Right lobe of liver (tissue), 6 donors: ENCODE measurements at regions not wholly inside any gene's neighbourhood (a gene's known extent, or its start where the extent isn't known, plus 50 kb on each side); places are given as distances from the start of the nearest gene placed in this dataset.

Experiments used
- ATAC-seq, 4 donors: fragments of 200-7000 bp; cut with Tn5 transposase; one replicate each; pipeline ENCODE4 v1.9.1; 2020; ENCODE audit warnings: mild to moderate bottlenecking in 4 of 4, moderate library complexity in 4 of 4
- DNase-seq, 3 donors: peaks; one replicate each; pipeline ENCODE4 v3.0.0-alpha.2; 2020
- H3K27ac ChIP-seq, 3 donors: fragments of 200-600 bp; one replicate each; pipeline ENCODE4 v1.8.0; 2022
- H3K27me3 ChIP-seq, 2 donors: fragments of 200-600 bp; one replicate each; pipeline ENCODE4 v1.8.0; 2022
- H3K36me3 ChIP-seq, 4 donors: fragments of 200-600 bp; sonication (generic) in 1 of 4; one replicate each; pipeline versions ENCODE4 v1.5.1 to v1.8.0; 2017 to 2022; ENCODE audit warnings: control low read depth in 1 of 4
- H3K4me1 ChIP-seq, 4 donors: fragments of 200-600 bp; sonication (generic) in 1 of 4; one replicate each; pipeline versions ENCODE4 v1.5.1 to v1.8.0; 2017 to 2022; ENCODE audit warnings: control low read depth in 1 of 4
- H3K4me3 ChIP-seq, 3 donors: fragments of 200-600 bp; one replicate each; pipeline ENCODE4 v1.8.0; 2022
- H3K9me3 ChIP-seq, 4 donors: fragments of 200-600 bp; sonication (generic) in 1 of 4; one replicate each; pipeline versions ENCODE4 v1.5.1 to v1.8.0; 2017 to 2022; ENCODE audit warnings: control low read depth in 1 of 4
- CTCF ChIP-seq, 4 donors: fragments of 200-600 bp in 3 of 4; fragments of 450-650 bp in 1 of 4; IDR thresholded peaks; one replicate each; pipeline versions ENCODE4 v1.5.1 to v1.8.0; 2016 to 2022; ENCODE audit warnings: antibody characterized with exemption in 4 of 4, mild to moderate bottlenecking in 2 of 4
- POLR2A ChIP-seq: fragments of 450-650 bp; IDR thresholded peaks from one replicate; pipeline ENCODE4 v1.6.1; 2017; ENCODE audit warnings: antibody characterized with exemption, mild to moderate bottlenecking
- WGBS: methylation state at CpG from one replicate; pipeline ENCODE4 v1.1.6; 2018; ENCODE audit warnings: low coverage, low lambda C conversion rate; ENCODE audit not compliant: insufficient coverage; ENCODE audit errors: missing lambda C conversion rate; 5-methylcytosine and 5-hydroxymethylcytosine counted together
- intact Hi-C, 2 donors: fragments of 100-400 bp; cut with DNase I; formaldehyde crosslinking; loops; one replicate each; pipeline versions ENCODE4 v1.11.2 to v1.14.1; 2022
- donor health status: DM: no; HTN: yes; CAD: no.
- donor health status: DM: no; HTN: no; CAD: no.
- donor health status: DM: no; HTN: no; CAD: no.
- donor health status: DM: no; HTN: yes; CAD: no.
- donor health status: DM: no; HTN: yes; CAD: no.

DNA sequence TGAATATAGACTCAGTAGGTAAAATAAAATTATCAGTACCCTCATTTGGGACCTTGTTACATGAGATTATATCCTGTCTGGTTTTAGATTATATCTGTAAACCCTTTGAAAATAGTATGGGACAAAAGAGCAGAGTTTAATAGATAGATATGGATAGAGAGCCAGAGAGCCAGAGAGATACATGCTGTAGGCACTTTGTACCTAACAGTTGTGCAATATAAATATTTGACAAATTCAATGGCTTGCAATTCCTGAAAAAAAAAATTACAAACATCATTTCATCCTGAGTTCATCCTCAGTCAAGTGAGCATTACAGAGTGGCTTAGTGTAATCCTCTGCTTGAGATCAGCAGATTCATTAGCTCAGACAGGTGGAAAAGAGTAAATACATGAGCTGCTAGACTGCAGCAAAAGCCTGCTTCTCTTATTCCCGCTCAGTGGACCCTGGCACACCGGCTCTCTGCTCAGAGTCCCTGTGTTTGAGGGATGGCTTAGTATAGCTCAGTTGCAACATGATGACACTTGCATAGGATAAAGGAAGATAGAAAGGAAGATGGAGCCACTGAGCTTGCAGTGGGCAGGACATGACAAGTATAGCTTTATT lies 931.6 kb upstream of the GOT2 start:
- peak; percentile 45 to 72 (median 48) for ATAC-seq
- intact Hi-C loops: no loop called here
- TF ChIP-seq POLR2A: no peak
- no peak for TF ChIP-seq CTCF (IDR thresholded peaks at IDR 0.05)
- no peaks in the 10 kb centered on the region for H3K4me1 ChIP-seq
- DNase-seq: no peak
- no peaks in the 10 kb centered on the region for H3K9me3 ChIP-seq
- no peaks in the 10 kb centered on the region for H3K27me3 ChIP-seq
- H3K27ac ChIP-seq: no peak overlapping the region
- H3K36me3 ChIP-seq: no peaks in the 10 kb centered on the region
- 29% methylated on average over 2 of the region's 2 CpGs for WGBS
- no peak overlapping the region for H3K4me3 ChIP-seq

DNA sequence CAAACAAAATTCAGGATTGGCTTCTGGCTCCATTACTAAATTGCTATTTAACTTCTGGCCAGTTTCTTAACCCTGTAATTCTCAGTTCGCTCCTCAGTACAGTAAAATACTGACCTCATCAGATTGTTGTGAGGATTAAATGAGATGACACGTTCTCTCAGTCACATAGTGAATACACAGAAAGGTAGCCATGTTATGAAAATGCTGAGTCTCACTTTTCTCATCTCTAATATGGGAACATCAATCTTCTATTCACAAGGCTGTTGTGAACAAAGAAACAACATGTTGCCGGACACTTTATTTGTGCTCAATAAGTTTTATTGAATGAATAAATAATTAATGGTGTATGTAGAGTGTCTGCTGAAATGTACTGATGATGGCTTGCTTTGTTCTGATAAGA lies 924.5 kb upstream of the GOT2 start:
- H3K9me3 ChIP-seq: no peaks in the 10 kb centered on the region
- no peaks in the 10 kb centered on the region for H3K36me3 ChIP-seq
- no peak overlapping the region for H3K27ac ChIP-seq
- 52% methylated on average over 3 of the region's 3 CpGs for WGBS
- TF ChIP-seq POLR2A (no peak), CTCF (IDR thresholded peaks at IDR 0.05) (no peak)
- intact Hi-C loops: no loop called here
- H3K4me1 ChIP-seq: no peaks in the 10 kb centered on the region
- DNase-seq (no peak), ATAC-seq (no peak)
- H3K27me3 ChIP-seq: no peaks in the 10 kb centered on the region
- H3K4me3 ChIP-seq: no peak overlapping the region

DNA sequence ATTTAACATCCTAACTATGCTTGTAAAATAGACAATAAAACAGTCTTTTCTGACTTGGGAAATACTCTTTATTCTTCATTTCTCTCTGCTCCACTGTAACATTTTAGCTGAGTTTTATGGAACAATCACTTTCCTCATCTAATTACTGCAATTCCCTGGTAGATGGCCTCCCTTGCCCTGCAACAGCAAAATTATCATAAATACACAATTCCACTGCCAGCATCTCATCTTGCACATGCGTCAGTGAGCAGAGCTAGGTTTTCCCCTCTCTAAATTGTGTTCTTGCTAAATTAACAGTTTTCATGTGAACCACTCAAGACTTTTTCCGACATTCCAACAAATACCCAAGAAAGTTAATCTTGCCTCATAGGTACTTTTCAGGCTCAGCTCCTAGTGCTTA lies 920.9 kb upstream of the GOT2 start:
- ATAC-seq (no peak), DNase-seq (no peak)
- no peaks in the 10 kb centered on the region for H3K9me3 ChIP-seq
- H3K27me3 ChIP-seq: no peaks in the 10 kb centered on the region
- TF ChIP-seq POLR2A (no peak), CTCF (IDR thresholded peaks at IDR 0.05) (no peak)
- no peak overlapping the region for H3K27ac ChIP-seq
- no peak overlapping the region for H3K4me3 ChIP-seq
- H3K4me1 ChIP-seq: no peaks in the 10 kb centered on the region
- 50% methylated on average over 2 of the region's 2 CpGs for WGBS
- intact Hi-C loops: no loop called here
- no peaks in the 10 kb centered on the region for H3K36me3 ChIP-seq

GRCh38 chr16:59654455-59654854 lies 920.3 kb upstream of the GOT2 start:
- H3K4me1 ChIP-seq: no peaks in the 10 kb centered on the region
- DNase-seq (no peak), ATAC-seq (no peak)
- intact Hi-C loops: no loop called here
- H3K4me3 ChIP-seq: no peak overlapping the region
- H3K27ac ChIP-seq: no peak overlapping the region
- 40% methylated on average over 1 of the region's 1 CpG for WGBS
- H3K9me3 ChIP-seq: no peaks in the 10 kb centered on the region
- no peaks in the 10 kb centered on the region for H3K36me3 ChIP-seq
- TF ChIP-seq POLR2A (no peak), CTCF (IDR thresholded peaks at IDR 0.05) (no peak)
- H3K27me3 ChIP-seq: no peaks in the 10 kb centered on the region

GRCh38 chr16:59651662-59652061 lies 917.5 kb upstream of the GOT2 start:
- Histone ChIP-seq H3K4me1 (no peaks in the 10 kb centered on the region), H3K27ac (no peak overlapping the region)
- WGBS: 56% methylated on average over 1 of the region's 1 CpG

More at GRCh38 chr16:59651662-59652061, 917.5 kb upstream of the GOT2 start:
- Histone ChIP-seq H3K4me3 (no peak overlapping the region), H3K27me3 (no peaks in the 10 kb centered on the region), H3K36me3 (no peaks in the 10 kb centered on the region), H3K9me3 (no peaks in the 10 kb centered on the region)
- DNase-seq (no peak), ATAC-seq (no peak)
- TF ChIP-seq POLR2A: no peak
- no peak for TF ChIP-seq CTCF (IDR thresholded peaks at IDR 0.05)
- intact Hi-C loops: no loop called here
